Prostate gland (tissue), 2 donors: ENCODE measurements at regions not wholly inside any gene's neighbourhood (a gene's known extent, or its start where the extent isn't known, plus 50 kb on each side); places are given as distances from the start of the nearest gene placed in this dataset.

Source experiments
- CTCF ChIP-seq, 4 experiments: fragments of 200-600 bp in 2 of 4; fragments of 450-650 bp in 2 of 4; sonication (generic) in 2 of 4; IDR thresholded peaks; 1 replicate in 3 of 4; 2 replicates in 1 of 4; pipeline ENCODE4 v1.5.1; 2016 to 2019; ENCODE audit warnings: antibody characterized with exemption in 4 of 4, mild to moderate bottlenecking in 2 of 4, moderate library complexity in 2 of 4
- POLR2A ChIP-seq: fragments of 450-650 bp; IDR thresholded peaks from one replicate; pipeline ENCODE4 v1.6.1; 2016; ENCODE audit warnings: antibody characterized with exemption, mild to moderate bottlenecking

GRCh38 chr7:25578991-25579777 lies 350.9 kb upstream of the NPVF start:
- TF ChIP-seq CTCF (IDR thresholded peaks at IDR 0.05) (no peak), POLR2A (no peak)
